ENCODE measurements at regions not wholly inside any gene's neighbourhood (a gene's known extent, or its start where the extent isn't known, plus 50 kb on each side); places are given as distances from the start of the nearest gene placed in this dataset.

GRCh38 chr2:33907866-33908265 is 308.8 kb upstream of the FAM98A start:
- TF ChIP-seq, protein P1, sequence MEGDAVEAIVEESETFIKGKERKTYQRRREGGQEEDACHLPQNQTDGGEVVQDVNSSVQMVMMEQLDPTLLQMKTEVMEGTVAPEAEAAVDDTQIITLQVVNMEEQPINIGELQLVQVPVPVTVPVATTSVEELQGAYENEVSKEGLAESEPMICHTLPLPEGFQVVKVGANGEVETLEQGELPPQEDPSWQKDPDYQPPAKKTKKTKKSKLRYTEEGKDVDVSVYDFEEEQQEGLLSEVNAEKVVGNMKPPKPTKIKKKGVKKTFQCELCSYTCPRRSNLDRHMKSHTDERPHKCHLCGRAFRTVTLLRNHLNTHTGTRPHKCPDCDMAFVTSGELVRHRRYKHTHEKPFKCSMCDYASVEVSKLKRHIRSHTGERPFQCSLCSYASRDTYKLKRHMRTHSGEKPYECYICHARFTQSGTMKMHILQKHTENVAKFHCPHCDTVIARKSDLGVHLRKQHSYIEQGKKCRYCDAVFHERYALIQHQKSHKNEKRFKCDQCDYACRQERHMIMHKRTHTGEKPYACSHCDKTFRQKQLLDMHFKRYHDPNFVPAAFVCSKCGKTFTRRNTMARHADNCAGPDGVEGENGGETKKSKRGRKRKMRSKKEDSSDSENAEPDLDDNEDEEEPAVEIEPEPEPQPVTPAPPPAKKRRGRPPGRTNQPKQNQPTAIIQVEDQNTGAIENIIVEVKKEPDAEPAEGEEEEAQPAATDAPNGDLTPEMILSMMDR (IDR thresholded peaks at IDR 0.05; ENCODE audit: poor library complexity, severe bottlenecking) = no peak
- TF ChIP-seq EZH2 (IDR thresholded peaks at IDR 0.05; ENCODE audit: borderline replicate concordance, insufficient read depth, low read length, poor library complexity, severe bottlenecking) = no peak
- TF ChIP-seq POLR2AphosphoS5 (IDR thresholded peaks at IDR 0.05) = no peak
- no peak for TF ChIP-seq REST (IDR thresholded peaks at IDR 0.05; ENCODE audit: borderline replicate concordance)
- no peak for TF ChIP-seq EP300 (conservative IDR thresholded peaks at IDR 0.05; ENCODE audit: poor library complexity, severe bottlenecking)
- no peak for TF ChIP-seq MXI1 (conservative IDR thresholded peaks at IDR 0.05; ENCODE audit: poor library complexity, severe bottlenecking)
- TF ChIP-seq TAF1 (IDR thresholded peaks at IDR 0.05; ENCODE audit: low read depth) = no peak
